Neural cell (in vitro differentiated cells): ENCODE measurements at regions not wholly inside any gene's neighbourhood (a gene's known extent, or its start where the extent isn't known, plus 50 kb on each side); places are given as distances from the start of the nearest gene placed in this dataset.

Source experiments
- H2AFZ ChIP-seq: fragments of 200-600, 300-800 bp; sonication (generic), shearing (Covaris generic); 2 replicates; pipeline ENCODE4 v1.6.0; 2014; ENCODE audit warnings: low read depth, mild to moderate bottlenecking, antibody characterized with exemption, low read length, moderate library complexity
- H3F3A ChIP-seq: fragments of 200-600 bp; shearing (Covaris generic); 2 replicates; pipeline ENCODE4 v1.6.1; 2016; ENCODE audit warnings: mild to moderate bottlenecking, moderate library complexity, mixed read lengths, antibody characterized with exemption, low read length; ENCODE audit not compliant: insufficient read depth, poor library complexity, severe bottlenecking
- H3K27ac ChIP-seq: fragments of 200-600, 300-800 bp; sonication (generic), shearing (Covaris generic); 2 replicates; pipeline ENCODE4 v1.5.1; 2014; ENCODE audit warnings: mild to moderate bottlenecking, low read length, moderate library complexity
- H3K27me3 ChIP-seq: fragments of 300-800, 200-600 bp; sonication (generic), shearing (Covaris generic); 2 replicates; pipeline ENCODE4 v1.6.0; 2014; ENCODE audit warnings: mild to moderate bottlenecking, low read depth, low read length, moderate library complexity; ENCODE audit not compliant: insufficient read depth
- H3K36me3 ChIP-seq: fragments of 300-800, 200-600 bp; sonication (generic), shearing (Covaris generic); 2 replicates; pipeline ENCODE4 v1.5.1; 2014; ENCODE audit warnings: mild to moderate bottlenecking, antibody characterized with exemption, low read length, moderate library complexity; ENCODE audit not compliant: insufficient read depth
- H3K4me2 ChIP-seq: fragments of 300-800, 200-600 bp; sonication (generic), shearing (Covaris generic); 2 replicates; pipeline ENCODE4 v1.6.0; 2014; ENCODE audit warnings: mild to moderate bottlenecking, low read length
- H3K4me3 ChIP-seq: fragments of 300-800, 200-600 bp; sonication (generic), shearing (Covaris generic); 2 replicates; pipeline ENCODE4 v1.5.1; 2014; ENCODE audit warnings: mild to moderate bottlenecking, low read length, moderate library complexity
- H3K79me2 ChIP-seq: fragments of 200-600 bp; shearing (Covaris generic); replicated peaks from 2 replicates; pipeline ENCODE4 v1.6.0; 2014; ENCODE audit warnings: mild to moderate bottlenecking, low read length, moderate library complexity; ENCODE audit not compliant: insufficient read depth
- H3K9ac ChIP-seq: fragments of 300-800, 200-600 bp; sonication (generic), shearing (Covaris generic); 2 replicates; pipeline ENCODE4 v1.6.1; 2016; ENCODE audit warnings: mild to moderate bottlenecking, low read length, mixed read lengths
- H3K9me2 ChIP-seq: fragments of 200-600 bp; shearing (Covaris generic); 2 replicates; pipeline ENCODE4 v1.6.1; 2016; ENCODE audit warnings: mild to moderate bottlenecking, low read length, mixed read lengths; ENCODE audit not compliant: insufficient read depth
- H3K9me3 ChIP-seq: fragments of 200-600, 300-800 bp; sonication (generic), shearing (Covaris generic); 2 replicates; pipeline ENCODE4 v1.6.1; 2016; ENCODE audit warnings: mild to moderate bottlenecking, mixed run types, low read length, moderate library complexity, mixed read lengths
- H4K20me1 ChIP-seq: fragments of 200-600 bp; shearing (Covaris generic); 2 replicates; pipeline ENCODE4 v1.6.1; 2016; ENCODE audit warnings: mild to moderate bottlenecking, mixed run types; ENCODE audit not compliant: insufficient read depth
- EP300 ChIP-seq: fragments of 450-650 bp; conservative IDR thresholded peaks from 2 replicates; pipeline ENCODE4 v1.6.1; 2014; ENCODE audit warnings: antibody characterized with exemption, mild to moderate bottlenecking, moderate library complexity; ENCODE audit not compliant: poor library complexity, severe bottlenecking
- EZH2 ChIP-seq: fragments of 200-600, 300-800 bp; shearing (Covaris generic), sonication (generic); IDR thresholded peaks from 2 replicates; pipeline ENCODE4 v1.6.1; 2014; ENCODE audit warnings: antibody characterized with exemption, low read length, borderline replicate concordance, mild to moderate bottlenecking; ENCODE audit not compliant: insufficient read depth, poor library complexity, severe bottlenecking
- MXI1 ChIP-seq: fragments of 450-650 bp; conservative IDR thresholded peaks from 2 replicates; pipeline ENCODE4 v1.6.1; 2014; ENCODE audit warnings: antibody characterized with exemption, mild to moderate bottlenecking; ENCODE audit not compliant: poor library complexity, severe bottlenecking
- POLR2AphosphoS5 ChIP-seq: IDR thresholded peaks from 2 replicates; pipeline ENCODE4 v1.6.1; 2012
- RAD21 ChIP-seq: fragments of 450-650 bp; conservative IDR thresholded peaks from 2 replicates; pipeline ENCODE4 v1.6.1; 2014; ENCODE audit warnings: antibody characterized with exemption, mild to moderate bottlenecking, moderate library complexity
- SMC3 ChIP-seq: fragments of 450-650 bp; conservative IDR thresholded peaks from 2 replicates; pipeline ENCODE4 v1.6.1; 2014; ENCODE audit warnings: antibody characterized with exemption, mild to moderate bottlenecking, moderate library complexity; ENCODE audit not compliant: poor library complexity
- TAF1 ChIP-seq: IDR thresholded peaks from 2 replicates; pipeline ENCODE4 v1.6.1; 2012; ENCODE audit warnings: low read depth
- TF ChIP-seq, protein P1 (sequence below): fragments of 450-650 bp; IDR thresholded peaks from 2 replicates; pipeline ENCODE4 v1.5.1; 2014; ENCODE audit warnings: antibody characterized with exemption, mild to moderate bottlenecking, moderate library complexity; ENCODE audit not compliant: poor library complexity, severe bottlenecking
- TF ChIP-seq, protein P2 (sequence below): IDR thresholded peaks from 2 replicates; pipeline ENCODE4 v1.6.1; 2012; ENCODE audit warnings: borderline replicate concordance

DNA sequence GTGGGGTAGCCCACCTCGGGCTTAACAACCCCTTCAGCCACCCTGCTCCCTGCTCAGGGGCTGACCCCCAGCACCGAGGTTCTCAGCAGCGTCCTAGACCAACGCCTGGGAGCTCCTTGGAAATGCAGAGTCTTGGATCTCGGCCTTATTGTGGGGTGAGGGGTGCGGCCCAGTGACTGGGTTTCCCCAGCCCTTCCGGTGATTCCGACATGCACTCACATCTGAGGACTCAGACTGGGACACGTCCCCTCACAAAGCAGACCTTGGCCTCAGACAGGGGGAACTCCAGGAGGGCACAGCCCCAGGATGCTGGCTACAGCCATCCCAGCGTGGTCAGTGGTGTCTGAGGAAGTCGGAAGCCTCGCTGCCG, 117.7 kb downstream of the RFLNA start:
- no peak overlapping the region for H2AFZ ChIP-seq
- no peak for TF ChIP-seq RAD21
- TF ChIP-seq EP300: no peak
- TF ChIP-seq POLR2AphosphoS5: no peak
- TF ChIP-seq SMC3: no peak
- no peak for TF ChIP-seq TAF1
- TF ChIP-seq, protein P1, sequence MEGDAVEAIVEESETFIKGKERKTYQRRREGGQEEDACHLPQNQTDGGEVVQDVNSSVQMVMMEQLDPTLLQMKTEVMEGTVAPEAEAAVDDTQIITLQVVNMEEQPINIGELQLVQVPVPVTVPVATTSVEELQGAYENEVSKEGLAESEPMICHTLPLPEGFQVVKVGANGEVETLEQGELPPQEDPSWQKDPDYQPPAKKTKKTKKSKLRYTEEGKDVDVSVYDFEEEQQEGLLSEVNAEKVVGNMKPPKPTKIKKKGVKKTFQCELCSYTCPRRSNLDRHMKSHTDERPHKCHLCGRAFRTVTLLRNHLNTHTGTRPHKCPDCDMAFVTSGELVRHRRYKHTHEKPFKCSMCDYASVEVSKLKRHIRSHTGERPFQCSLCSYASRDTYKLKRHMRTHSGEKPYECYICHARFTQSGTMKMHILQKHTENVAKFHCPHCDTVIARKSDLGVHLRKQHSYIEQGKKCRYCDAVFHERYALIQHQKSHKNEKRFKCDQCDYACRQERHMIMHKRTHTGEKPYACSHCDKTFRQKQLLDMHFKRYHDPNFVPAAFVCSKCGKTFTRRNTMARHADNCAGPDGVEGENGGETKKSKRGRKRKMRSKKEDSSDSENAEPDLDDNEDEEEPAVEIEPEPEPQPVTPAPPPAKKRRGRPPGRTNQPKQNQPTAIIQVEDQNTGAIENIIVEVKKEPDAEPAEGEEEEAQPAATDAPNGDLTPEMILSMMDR: no peak
- TF ChIP-seq EZH2: no peak
- TF ChIP-seq MXI1: no peak
- TF ChIP-seq, protein P2, sequence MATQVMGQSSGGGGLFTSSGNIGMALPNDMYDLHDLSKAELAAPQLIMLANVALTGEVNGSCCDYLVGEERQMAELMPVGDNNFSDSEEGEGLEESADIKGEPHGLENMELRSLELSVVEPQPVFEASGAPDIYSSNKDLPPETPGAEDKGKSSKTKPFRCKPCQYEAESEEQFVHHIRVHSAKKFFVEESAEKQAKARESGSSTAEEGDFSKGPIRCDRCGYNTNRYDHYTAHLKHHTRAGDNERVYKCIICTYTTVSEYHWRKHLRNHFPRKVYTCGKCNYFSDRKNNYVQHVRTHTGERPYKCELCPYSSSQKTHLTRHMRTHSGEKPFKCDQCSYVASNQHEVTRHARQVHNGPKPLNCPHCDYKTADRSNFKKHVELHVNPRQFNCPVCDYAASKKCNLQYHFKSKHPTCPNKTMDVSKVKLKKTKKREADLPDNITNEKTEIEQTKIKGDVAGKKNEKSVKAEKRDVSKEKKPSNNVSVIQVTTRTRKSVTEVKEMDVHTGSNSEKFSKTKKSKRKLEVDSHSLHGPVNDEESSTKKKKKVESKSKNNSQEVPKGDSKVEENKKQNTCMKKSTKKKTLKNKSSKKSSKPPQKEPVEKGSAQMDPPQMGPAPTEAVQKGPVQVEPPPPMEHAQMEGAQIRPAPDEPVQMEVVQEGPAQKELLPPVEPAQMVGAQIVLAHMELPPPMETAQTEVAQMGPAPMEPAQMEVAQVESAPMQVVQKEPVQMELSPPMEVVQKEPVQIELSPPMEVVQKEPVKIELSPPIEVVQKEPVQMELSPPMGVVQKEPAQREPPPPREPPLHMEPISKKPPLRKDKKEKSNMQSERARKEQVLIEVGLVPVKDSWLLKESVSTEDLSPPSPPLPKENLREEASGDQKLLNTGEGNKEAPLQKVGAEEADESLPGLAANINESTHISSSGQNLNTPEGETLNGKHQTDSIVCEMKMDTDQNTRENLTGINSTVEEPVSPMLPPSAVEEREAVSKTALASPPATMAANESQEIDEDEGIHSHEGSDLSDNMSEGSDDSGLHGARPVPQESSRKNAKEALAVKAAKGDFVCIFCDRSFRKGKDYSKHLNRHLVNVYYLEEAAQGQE: no peak
- no peak overlapping the region for H3K9ac ChIP-seq
- H3F3A ChIP-seq: no peaks in the 10 kb centered on the region
- no peaks in the 10 kb centered on the region for H4K20me1 ChIP-seq
- no peaks in the 10 kb centered on the region for H3K79me2 ChIP-seq
- H3K9me3 ChIP-seq: no peaks in the 10 kb centered on the region
- no peaks in the 10 kb centered on the region for H3K9me2 ChIP-seq
- no peak overlapping the region for H3K4me3 ChIP-seq
- H3K36me3 ChIP-seq: no peaks in the 10 kb centered on the region
- no peak overlapping the region for H3K27ac ChIP-seq
- H3K4me2 ChIP-seq: no peak overlapping the region
- no peaks in the 10 kb centered on the region for H3K27me3 ChIP-seq

DNA sequence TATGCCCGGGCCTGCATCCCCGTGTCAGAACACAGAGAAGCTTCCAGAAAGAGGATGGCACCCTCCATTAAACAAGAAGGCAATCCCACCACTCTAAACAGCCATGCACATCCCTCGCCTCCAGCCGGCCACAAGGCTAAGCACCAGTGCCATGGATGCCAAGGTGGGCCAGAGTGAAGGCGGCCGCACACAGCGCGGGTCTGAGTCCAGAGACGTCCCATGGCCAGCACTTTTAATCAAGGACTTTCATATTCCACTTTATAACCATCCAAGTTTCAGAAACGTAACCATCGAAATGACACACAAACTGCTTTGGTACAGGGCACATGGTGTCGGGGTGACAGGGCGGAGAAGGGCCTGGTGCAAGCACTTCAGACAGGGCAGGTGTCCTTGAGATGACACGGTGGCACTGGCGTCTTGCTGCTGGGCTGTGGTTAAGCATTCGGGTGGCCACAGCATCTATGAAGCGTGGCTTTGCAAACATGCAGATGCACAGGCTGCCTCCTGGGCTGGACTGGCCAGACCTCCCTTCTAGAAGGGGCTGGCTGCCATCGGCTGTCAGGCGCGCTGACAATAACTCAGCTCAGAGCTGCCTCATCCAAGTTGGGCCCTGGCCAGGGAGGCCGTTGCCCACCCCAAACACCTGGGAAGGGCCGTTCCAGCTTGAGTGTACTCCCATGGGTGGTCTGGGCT, 117.2 kb downstream of the RFLNA start:
- Histone ChIP-seq H3K4me3 (no peak overlapping the region), H3K9me3 (no peaks in the 10 kb centered on the region), H2AFZ (no peak overlapping the region), H3K36me3 (no peaks in the 10 kb centered on the region), H3K27ac (no peak overlapping the region), H3K4me2 (no peak overlapping the region), H3K27me3 (no peaks in the 10 kb centered on the region), H4K20me1 (no peaks in the 10 kb centered on the region), H3K9me2 (no peaks in the 10 kb centered on the region), H3F3A (no peaks in the 10 kb centered on the region), H3K79me2 (no peaks in the 10 kb centered on the region), H3K9ac (no peak overlapping the region)
- TF ChIP-seq EP300 (no peak), SMC3 (no peak), POLR2AphosphoS5 (no peak), RAD21 (no peak)
